Tibial nerve (tissue), 4 donors: ENCODE measurements at regions not wholly inside any gene's neighbourhood (a gene's known extent, or its start where the extent isn't known, plus 50 kb on each side); places are given as distances from the start of the nearest gene placed in this dataset.

Source experiments
- CTCF ChIP-seq, 5 experiments: fragments of 200-600 bp in 3 of 5; fragments of 450-650 bp in 2 of 5; sonication (generic) in 3 of 5; IDR thresholded peaks; one replicate each; pipeline ENCODE4 v1.5.1; 2016 to 2019; ENCODE audit warnings: antibody characterized with exemption in 5 of 5, mild to moderate bottlenecking in 3 of 5, moderate library complexity in 2 of 5
- EP300 ChIP-seq, 2 donors: sonication (generic); formaldehyde crosslinking; IDR thresholded peaks; one replicate each; pipeline ENCODE4 v1.6.1; 2017; ENCODE audit warnings: antibody characterized with exemption in 2 of 2, mild to moderate bottlenecking in 1 of 2
- POLR2A ChIP-seq, 2 donors: fragments of 450-650 bp; IDR thresholded peaks; one replicate each; pipeline ENCODE4 v1.6.1; 2017; ENCODE audit warnings: antibody characterized with exemption in 2 of 2, mild to moderate bottlenecking in 2 of 2, moderate library complexity in 2 of 2

- TF ChIP-seq CTCF (IDR thresholded peaks at IDR 0.05) (no peak), POLR2A (IDR thresholded peaks at IDR 0.05) (no peak), EP300 (IDR thresholded peaks at IDR 0.05) (no peak)
These were observed 184.9 kb downstream of the DUSP10 start for GRCh38 chr1:221557013-221557412.
